Endothelial cell of umbilical vein (primary cell): ENCODE measurements at regions not wholly inside any gene's neighbourhood (a gene's known extent, or its start where the extent isn't known, plus 50 kb on each side); places are given as distances from the start of the nearest gene placed in this dataset.

ENCODE experiments used
- BruUV-seq: library from RNA; stranded (reverse); fragments of 400-500 nt; replicated peaks from 2 replicates; lab custom pipeline; 2021; lab: Mats Ljungman, UMichigan
- CTCF ChIA-PET: fragments of 300-600, 350-600 bp; sonication (Branson Sonifier 250); formaldehyde crosslinking; loops from one replicate; lab custom pipeline; 2021; ENCODE audit warnings: antibody characterized with exemption, inconsistent platforms; lab: Charles Lee
- POLR2A ChIA-PET: fragments of 300-600, 350-600 bp; sonication (Branson Sonifier 250); formaldehyde crosslinking; loops from one replicate; lab custom pipeline; 2021; ENCODE audit warnings: antibody characterized with exemption, inconsistent platforms; lab: Charles Lee
- DNase-seq: peaks from one replicate; pipeline ENCODE4 v3.0.0-alpha.2; 2011; ENCODE audit warnings: low read depth, low spot score
- FAIRE-seq: peaks from 2 replicates; lab custom pipeline; 2011; peaks lifted over from hg19 to GRCh38; lab: Jason Lieb, UNC
- H2AFZ ChIP-seq: 2 replicates; pipeline ENCODE4 v1.6.0; 2012; ENCODE audit warnings: low read depth, low read length, control low read depth, inconsistent platforms
- H3K27ac ChIP-seq: 2 replicates; pipeline ENCODE4 v1.5.1; 2011; ENCODE audit warnings: low read depth, mild to moderate bottlenecking, control low read depth, low read length, moderate library complexity; ENCODE audit not compliant: insufficient read depth
- H3K27me3 ChIP-seq, 2 experiments: 2 replicates each; pipeline versions ENCODE4 v1.6.0 to v1.6.1; 2011; ENCODE audit warnings: low read length in 2 of 2, mixed read lengths in 1 of 2; ENCODE audit not compliant: control insufficient read depth in 2 of 2, insufficient read depth in 2 of 2
- H3K36me3 ChIP-seq, 2 experiments: 2 replicates in 1 of 2; 3 replicates in 1 of 2; pipeline ENCODE4 v1.5.1; 2011; ENCODE audit warnings: low read length in 2 of 2, mild to moderate bottlenecking in 1 of 2, moderate library complexity in 1 of 2; ENCODE audit not compliant: control insufficient read depth in 2 of 2, insufficient read depth in 2 of 2; ENCODE audit errors: extremely low read depth in 1 of 2
- H3K4me1 ChIP-seq: 3 replicates; pipeline ENCODE4 v1.5.1; 2011; ENCODE audit warnings: mild to moderate bottlenecking, low read length; ENCODE audit not compliant: control insufficient read depth, insufficient read depth; ENCODE audit errors: extremely low read depth
- H3K4me2 ChIP-seq: 2 replicates; pipeline ENCODE4 v1.6.1; 2011; ENCODE audit warnings: low read length, control low read depth, mixed read lengths; ENCODE audit not compliant: insufficient read depth
- H3K4me3 ChIP-seq, 3 experiments: fragments of 200-600 bp in 1 of 3; sonication (generic), shearing (Covaris generic) in 1 of 3; replicated peaks in 1 of 3; 2 replicates each; pipeline ENCODE4 v1.5.1; 2011 to 2016; ENCODE audit warnings: control low read depth in 3 of 3, low read length in 3 of 3, mild to moderate bottlenecking in 2 of 3, inconsistent platforms in 1 of 3, low read depth in 1 of 3, moderate library complexity in 1 of 3; ENCODE audit not compliant: insufficient read depth in 1 of 3
- H3K79me2 ChIP-seq: 2 replicates; pipeline ENCODE4 v1.6.0; 2012; ENCODE audit warnings: low read length, inconsistent platforms; ENCODE audit not compliant: control insufficient read depth, insufficient read depth
- H3K9ac ChIP-seq: replicated peaks from 2 replicates; pipeline ENCODE3; 2011; ENCODE audit warnings: low read length, control low read depth; ENCODE audit not compliant: insufficient read depth; ENCODE audit errors: extremely low read depth
- H3K9me1 ChIP-seq: replicated peaks from 3 replicates; pipeline ENCODE4 v1.6.0; 2011; ENCODE audit warnings: mild to moderate bottlenecking, low read length; ENCODE audit not compliant: control insufficient read depth, insufficient read depth; ENCODE audit errors: extremely low read depth
- H3K9me3 ChIP-seq: replicated peaks from 2 replicates; pipeline ENCODE4 v1.5.1; 2012; ENCODE audit warnings: low read length, inconsistent platforms; ENCODE audit not compliant: control insufficient read depth, insufficient read depth
- H4K20me1 ChIP-seq: replicated peaks from 2 replicates; pipeline ENCODE3; 2011; ENCODE audit warnings: mild to moderate bottlenecking, low read length; ENCODE audit not compliant: control insufficient read depth, insufficient read depth; ENCODE audit errors: extremely low read depth
- CTCF ChIP-seq, 2 donors: IDR thresholded peaks; 1 replicate in 1 of 2; 2 replicates in 1 of 2; pipeline ENCODE4 v1.5.1; 2011; ENCODE audit warnings: low read length in 2 of 2, mild to moderate bottlenecking in 2 of 2, moderate library complexity in 2 of 2, control low read depth in 1 of 2, inconsistent platforms in 1 of 2, low read depth in 1 of 2; ENCODE audit not compliant: insufficient read depth in 1 of 2; ENCODE audit errors: extremely low read depth in 1 of 2
- EZH2 ChIP-seq: IDR thresholded peaks from 2 replicates; pipeline ENCODE4 v1.6.1; 2012; ENCODE audit warnings: borderline replicate concordance, low read depth, mild to moderate bottlenecking, moderate library complexity, low read length, inconsistent platforms; ENCODE audit not compliant: severe bottlenecking
- FOS ChIP-seq: IDR thresholded peaks from 2 replicates; pipeline ENCODE4 v1.6.1; 2011; ENCODE audit warnings: mild to moderate bottlenecking, low read length, moderate library complexity, borderline replicate concordance; ENCODE audit not compliant: insufficient read depth
- GATA2 ChIP-seq: IDR thresholded peaks from 2 replicates; pipeline ENCODE4 v1.7.0; 2011; ENCODE audit warnings: low read depth, mild to moderate bottlenecking, moderate library complexity, mixed read lengths, low read length; ENCODE audit not compliant: insufficient read length, insufficient read depth
- JUN ChIP-seq: IDR thresholded peaks from 2 replicates; pipeline ENCODE4 v1.6.1; 2011; ENCODE audit warnings: borderline replicate concordance, low read depth; ENCODE audit not compliant: insufficient read length, insufficient read depth
- MYC ChIP-seq: IDR thresholded peaks from one replicate; pipeline ENCODE4 v1.6.1; 2011; ENCODE audit warnings: mild to moderate bottlenecking, low read depth, low read length
- POLR2A ChIP-seq: IDR thresholded peaks from 2 replicates; pipeline ENCODE4 v1.6.1; 2012; ENCODE audit warnings: low read depth, mild to moderate bottlenecking, control low read depth, low read length
- POLR2AphosphoS5 ChIP-seq: IDR thresholded peaks from 2 replicates; pipeline ENCODE4 v1.6.1; 2012; ENCODE audit warnings: low read depth, mild to moderate bottlenecking, control low read depth, low read length, moderate library complexity; ENCODE audit not compliant: insufficient read depth
- dilution Hi-C: fragments of 300-500 bp; cut with MboI; formaldehyde crosslinking; loops from one replicate; pipeline ENCODE4 v1.15.0; 2019; ENCODE audit warnings: low sequenced_read_pairs; ENCODE audit not compliant: extremely low pct_ligation_motif_present
- intact Hi-C: fragments of 100-400 bp; cut with micrococcal nuclease; formaldehyde crosslinking; loops from one replicate; pipeline ENCODE4 v1.10.0; 2022
- TF ChIP-seq, protein P1 (sequence below): IDR thresholded peaks from 2 replicates; pipeline ENCODE4 v1.6.1; 2011; ENCODE audit not compliant: insufficient read depth, insufficient read length

- Histone ChIP-seq H3K4me2 (no peak overlapping the region), H3K27ac (no peak overlapping the region), H3K4me3 (no peak overlapping the region), H3K79me2 (no peaks in the 10 kb centered on the region), H3K27me3 (no peaks in the 10 kb centered on the region), H3K36me3 (no peaks in the 10 kb centered on the region), H3K9me1 (no peaks in the 10 kb centered on the region), H3K4me1 (no peaks in the 10 kb centered on the region), H2AFZ (no peak overlapping the region), H3K9me3 (no peaks in the 10 kb centered on the region), H3K9ac (no peak overlapping the region), H4K20me1 (no peaks in the 10 kb centered on the region)
- dilution Hi-C loops = no loop called here
- no peak for DNase-seq
- intact Hi-C loops = no loop called here
- ChIA-PET CTCF (no interaction called here), POLR2A (no interaction called here)
- FAIRE-seq = no peak
- BruUV-seq = no TSS peak
- TF ChIP-seq JUN (no peak), MYC (no peak), POLR2AphosphoS5 (no peak)
- TF ChIP-seq, protein P1, sequence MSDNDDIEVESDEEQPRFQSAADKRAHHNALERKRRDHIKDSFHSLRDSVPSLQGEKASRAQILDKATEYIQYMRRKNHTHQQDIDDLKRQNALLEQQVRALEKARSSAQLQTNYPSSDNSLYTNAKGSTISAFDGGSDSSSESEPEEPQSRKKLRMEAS = no peak
Measured at GRCh38 chr10:74771054-74771453, 55.3 kb upstream of the KAT6B start.

DNA sequence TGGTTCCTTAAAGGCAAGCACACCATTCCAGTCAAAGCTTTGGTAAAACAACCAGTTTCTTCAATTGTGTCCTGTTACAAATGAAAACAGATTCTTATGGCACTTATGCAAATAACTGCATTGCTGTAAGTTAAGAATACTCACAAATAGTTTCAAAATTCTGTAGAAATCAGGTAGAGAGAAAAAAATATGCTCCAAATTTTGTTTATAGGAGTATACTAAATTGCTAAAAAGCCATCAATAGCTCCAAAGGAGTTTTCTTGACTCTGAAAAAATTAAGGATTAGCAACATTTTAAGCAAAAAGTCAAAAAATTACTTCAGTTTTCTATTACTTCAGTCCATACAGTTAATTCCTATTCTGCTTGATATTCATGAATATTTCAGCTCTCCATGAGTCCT, 51.3 kb upstream of the KAT6B start:
- Histone ChIP-seq H3K36me3 (no peaks in the 10 kb centered on the region), H3K9ac (no peak overlapping the region), H3K4me3 (no peak overlapping the region), H3K4me1 (no peaks in the 10 kb centered on the region), H3K4me2 (no peak overlapping the region), H3K79me2 (no peaks in the 10 kb centered on the region), H3K9me3 (no peaks in the 10 kb centered on the region), H4K20me1 (no peaks in the 10 kb centered on the region), H3K27me3 (no peaks in the 10 kb centered on the region), H3K27ac (no peak overlapping the region), H3K9me1 (no peaks in the 10 kb centered on the region), H2AFZ (no peak overlapping the region)
- intact Hi-C loops (no loop called here), dilution Hi-C loops (no loop called here)
- DNase-seq = no peak
- CTCF ChIA-PET = no interaction called here
- BruUV-seq = no TSS peak
- POLR2A ChIA-PET = no interaction called here
- TF ChIP-seq CTCF (IDR thresholded peaks at IDR 0.05; ENCODE audit: extremely low read depth in 1 of 2, insufficient read depth in 1 of 2, low read depth in 1 of 2, low read length in 2 of 2) (no peak), GATA2 (no peak), MYC (no peak), FOS (no peak), POLR2A (no peak), POLR2AphosphoS5 (no peak), EZH2 (no peak), JUN (no peak)
- TF ChIP-seq, protein P1 = no peak
- peak; percentile 28 for FAIRE-seq
